Activated T-cell treated with anti-CD3 and anti-CD28 coated beads, Interleukin-2, amount 50 U/mL, for 24 hours (primary cell): ENCODE measurements at regions not wholly inside any gene's neighbourhood (a gene's known extent, or its start where the extent isn't known, plus 50 kb on each side); places are given as distances from the start of the nearest gene placed in this dataset.

Experiments
- DNase-seq: peaks from one replicate; pipeline ENCODE4 v3.0.0-alpha.2; 2020
- H3K27ac Mint-ChIP-seq: 2 replicates; pipeline ENCODE4 v1.8.0; 2020; ENCODE audit warnings: mild to moderate bottlenecking, mixed read lengths
- H3K27me3 Mint-ChIP-seq: 2 replicates; pipeline ENCODE4 v1.8.0; 2020; ENCODE audit warnings: mixed read lengths
- H3K36me3 Mint-ChIP-seq: 2 replicates; pipeline ENCODE4 v1.8.0; 2020; ENCODE audit warnings: low read depth, mixed read lengths
- H3K4me1 Mint-ChIP-seq: 2 replicates; pipeline ENCODE4 v1.8.0; 2020; ENCODE audit warnings: low read depth, mixed read lengths
- H3K4me3 Mint-ChIP-seq: 2 replicates; pipeline ENCODE4 v1.8.0; 2020; ENCODE audit warnings: mild to moderate bottlenecking, moderate library complexity, mixed read lengths
- H3K9me3 Mint-ChIP-seq: 2 replicates; pipeline ENCODE4 v1.8.0; 2020; ENCODE audit warnings: mixed read lengths

DNA sequence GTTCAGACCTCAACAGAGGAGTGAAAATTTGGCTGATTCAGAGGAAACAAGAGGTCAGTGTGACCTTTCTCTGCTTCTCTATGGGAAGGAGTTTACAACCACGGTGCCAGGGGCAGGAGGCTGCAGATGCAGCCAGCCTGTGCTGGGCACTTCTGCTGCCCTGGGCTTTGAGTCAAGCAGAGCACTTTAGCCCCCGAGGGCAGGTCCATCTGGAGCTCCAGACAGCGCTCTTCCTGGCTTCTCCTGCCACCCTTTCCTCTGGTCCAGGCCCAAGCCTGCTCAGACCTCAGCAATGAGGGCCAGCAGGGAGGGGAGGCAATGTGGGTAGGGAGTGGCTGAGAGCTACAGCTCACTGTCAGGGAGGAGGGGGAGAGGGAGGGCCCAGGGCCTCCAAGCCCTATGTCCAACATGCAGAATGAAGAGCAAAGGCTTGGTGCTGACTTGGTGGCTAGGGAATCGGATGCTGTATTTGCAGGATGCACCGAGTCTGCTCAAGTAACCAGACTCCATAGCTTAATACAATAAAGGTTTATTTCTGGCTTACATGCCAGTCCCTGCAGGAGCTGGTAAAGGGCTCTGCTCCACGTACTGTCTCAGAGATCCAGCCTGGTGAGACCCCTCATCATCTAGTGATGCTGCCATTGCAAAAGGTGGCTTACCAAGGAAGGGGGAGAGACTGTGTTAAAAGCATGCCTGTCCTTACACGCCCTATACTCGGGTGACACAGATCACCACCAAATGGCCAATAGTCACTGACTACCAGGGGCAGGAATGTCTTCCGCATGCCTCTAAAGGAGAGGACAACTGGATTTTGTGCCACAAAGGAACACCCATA is 481.6 kb downstream of the RPS24 start:
- Mint-ChIP-seq H3K27ac (no peak overlapping the region), H3K9me3 (no peaks in the 10 kb centered on the region), H3K4me3 (no peak overlapping the region), H3K4me1 (no peaks in the 10 kb centered on the region), H3K36me3 (no peaks in the 10 kb centered on the region), H3K27me3 (no peaks in the 10 kb centered on the region)
- no peak for DNase-seq

DNA sequence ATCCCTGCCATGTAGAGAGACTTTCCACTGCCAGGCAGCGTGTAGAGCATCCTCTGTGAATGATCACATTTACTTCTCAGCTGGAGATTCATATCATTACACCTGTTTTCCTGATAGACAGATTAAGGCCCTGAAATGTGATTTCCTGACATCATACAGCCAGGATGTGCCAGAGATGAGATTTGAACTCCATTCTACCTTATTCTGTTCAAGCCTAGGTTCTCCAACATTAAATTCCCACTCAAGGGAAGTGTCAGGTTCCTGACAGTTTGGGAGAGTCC is 482.1 kb downstream of the RPS24 start:
- H3K36me3 Mint-ChIP-seq = no peaks in the 10 kb centered on the region
- H3K4me1 Mint-ChIP-seq = peaks cover 2% of the 10 kb centered on the region
- no peak overlapping the region for H3K27ac Mint-ChIP-seq
- H3K4me3 Mint-ChIP-seq = no peak overlapping the region
- no peak for DNase-seq
- H3K27me3 Mint-ChIP-seq = no peaks in the 10 kb centered on the region
- H3K9me3 Mint-ChIP-seq = no peaks in the 10 kb centered on the region

DNA sequence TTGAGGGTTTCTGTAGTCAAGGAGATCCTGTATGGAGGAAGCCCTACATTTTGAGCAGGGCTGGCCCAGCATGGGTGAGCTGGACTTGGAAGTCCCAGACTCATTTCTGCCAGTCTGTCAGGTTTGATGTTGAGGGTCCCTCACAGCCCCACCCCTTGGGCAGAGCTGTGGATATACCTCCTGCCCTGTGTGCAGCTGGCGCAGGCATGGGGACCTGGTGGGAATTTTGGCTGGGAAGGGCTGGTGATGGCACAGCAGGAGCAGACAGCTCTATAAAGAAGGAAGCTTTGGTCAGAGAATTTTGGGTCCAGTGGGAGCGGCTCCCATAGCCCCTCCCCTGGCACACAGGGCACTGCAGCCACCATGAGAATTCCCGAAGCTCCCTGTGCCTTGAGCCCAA is 482.6 kb downstream of the RPS24 start:
- no peaks in the 10 kb centered on the region for H3K9me3 Mint-ChIP-seq
- peaks cover 4% of the 10 kb centered on the region for H3K4me1 Mint-ChIP-seq
- H3K36me3 Mint-ChIP-seq = no peaks in the 10 kb centered on the region
- H3K4me3 Mint-ChIP-seq = no peak overlapping the region
- no peak overlapping the region for H3K27ac Mint-ChIP-seq
- no peaks in the 10 kb centered on the region for H3K27me3 Mint-ChIP-seq
- no peak for DNase-seq

DNA sequence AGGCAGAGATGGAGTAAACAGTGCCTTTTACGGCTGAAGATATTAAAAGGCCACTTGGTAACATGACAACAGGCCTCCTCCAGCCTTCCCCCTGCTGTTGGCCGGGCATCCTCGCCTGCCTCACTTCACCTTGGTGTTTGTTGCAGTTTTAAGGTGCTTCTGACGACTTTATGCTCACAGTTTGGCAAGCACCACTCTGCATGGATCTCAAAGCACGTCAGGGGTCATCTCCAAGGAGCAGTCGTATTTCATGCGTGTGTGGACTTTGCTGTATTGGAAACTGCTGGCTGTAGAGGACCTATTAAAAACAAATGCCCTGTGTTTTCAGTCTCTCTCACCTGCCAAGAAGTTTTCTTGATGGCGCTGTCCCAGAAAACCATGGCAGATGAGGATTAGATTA is 483.1 kb downstream of the RPS24 start:
- Mint-ChIP-seq H3K36me3 (no peaks in the 10 kb centered on the region), H3K9me3 (no peaks in the 10 kb centered on the region), H3K4me1 (peaks cover 4% of the 10 kb centered on the region), H3K27me3 (no peaks in the 10 kb centered on the region), H3K27ac (no peak overlapping the region), H3K4me3 (no peak overlapping the region)
- no peak for DNase-seq

DNA sequence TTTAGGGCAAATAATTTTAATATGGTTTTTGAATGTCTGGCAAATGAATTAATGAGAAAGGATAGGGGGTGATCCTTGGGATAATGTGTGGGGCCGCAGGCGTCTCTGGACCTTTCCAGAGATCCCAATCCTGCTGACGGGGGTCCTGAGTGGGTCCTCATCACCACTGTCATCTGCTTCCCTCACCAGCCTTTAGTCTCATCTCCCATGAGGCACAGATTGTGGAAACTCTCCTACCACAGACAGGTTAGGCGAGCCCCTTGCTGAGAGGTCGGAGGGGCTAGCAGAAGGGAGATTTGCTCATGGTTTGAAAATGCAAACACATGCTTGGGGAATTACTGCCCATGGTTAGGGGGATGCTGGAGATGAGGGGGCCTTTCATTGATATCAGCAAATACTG is 484.6 kb downstream of the RPS24 start:
- H3K36me3 Mint-ChIP-seq = no peaks in the 10 kb centered on the region
- H3K4me3 Mint-ChIP-seq = no peak overlapping the region
- no peak overlapping the region for H3K27ac Mint-ChIP-seq
- peaks cover 4% of the 10 kb centered on the region for H3K4me1 Mint-ChIP-seq
- no peaks in the 10 kb centered on the region for H3K9me3 Mint-ChIP-seq
- no peaks in the 10 kb centered on the region for H3K27me3 Mint-ChIP-seq
- DNase-seq = no peak

DNA sequence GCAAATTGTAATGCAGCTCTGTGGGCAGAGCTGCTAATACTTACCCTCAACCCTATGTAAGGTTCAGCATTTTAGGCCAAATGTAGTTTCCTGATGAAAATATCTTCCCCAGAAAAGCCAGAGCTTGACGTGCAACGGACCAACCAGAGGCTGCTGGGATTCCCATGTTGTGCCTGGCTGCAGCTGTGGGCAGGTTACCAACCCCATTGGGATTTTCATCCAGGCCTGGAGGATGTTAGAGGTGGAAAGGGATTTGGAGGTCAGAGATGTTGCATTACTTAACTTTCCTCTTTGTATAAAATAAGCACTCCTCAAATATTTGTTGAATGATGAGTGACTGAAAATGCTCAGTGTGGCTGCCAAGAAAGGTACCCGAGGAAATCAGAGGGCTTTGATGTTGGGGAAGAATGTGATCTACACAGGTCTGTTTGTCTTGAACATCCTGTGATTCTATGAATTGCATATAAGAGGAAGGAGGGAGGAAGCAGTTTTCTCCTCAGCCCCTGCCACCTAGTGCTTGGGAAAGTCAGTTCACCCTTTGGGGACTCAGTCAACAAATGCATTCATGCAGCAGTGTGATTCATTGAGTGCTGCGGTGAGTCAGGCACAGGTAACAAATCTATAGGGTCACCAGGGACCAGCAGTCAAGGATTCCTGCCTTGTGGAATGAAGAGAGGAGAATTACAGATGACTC is 487.2 kb downstream of the RPS24 start:
- Mint-ChIP-seq H3K4me3 (no peak overlapping the region), H3K27ac (no peak overlapping the region), H3K9me3 (no peaks in the 10 kb centered on the region), H3K27me3 (no peaks in the 10 kb centered on the region), H3K36me3 (no peaks in the 10 kb centered on the region), H3K4me1 (peaks cover 4% of the 10 kb centered on the region)
- no peak for DNase-seq

DNA sequence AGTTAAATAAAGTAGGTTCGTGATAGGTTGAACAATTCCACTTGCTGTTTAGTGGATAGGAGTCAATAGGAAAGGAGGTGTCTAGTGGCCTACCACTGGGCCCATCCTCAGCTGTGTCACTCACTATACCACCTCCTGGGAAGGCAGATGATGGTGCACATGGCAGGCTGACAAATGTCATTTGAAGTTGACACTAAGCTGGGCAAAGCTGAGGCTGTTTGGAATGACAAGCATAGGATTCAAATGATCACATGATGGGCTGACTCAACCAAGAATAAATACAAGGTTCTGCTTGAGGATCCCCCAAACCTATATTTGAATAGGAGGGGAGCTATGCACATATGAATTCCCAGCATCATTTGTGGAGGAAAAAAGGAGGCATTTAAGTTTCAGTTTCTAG is 489.8 kb downstream of the RPS24 start:
- H3K4me3 Mint-ChIP-seq = no peak overlapping the region
- H3K4me1 Mint-ChIP-seq = peaks cover 4% of the 10 kb centered on the region
- no peaks in the 10 kb centered on the region for H3K36me3 Mint-ChIP-seq
- DNase-seq = no peak
- H3K27ac Mint-ChIP-seq = no peak overlapping the region
- no peaks in the 10 kb centered on the region for H3K27me3 Mint-ChIP-seq
- H3K9me3 Mint-ChIP-seq = no peaks in the 10 kb centered on the region

DNA sequence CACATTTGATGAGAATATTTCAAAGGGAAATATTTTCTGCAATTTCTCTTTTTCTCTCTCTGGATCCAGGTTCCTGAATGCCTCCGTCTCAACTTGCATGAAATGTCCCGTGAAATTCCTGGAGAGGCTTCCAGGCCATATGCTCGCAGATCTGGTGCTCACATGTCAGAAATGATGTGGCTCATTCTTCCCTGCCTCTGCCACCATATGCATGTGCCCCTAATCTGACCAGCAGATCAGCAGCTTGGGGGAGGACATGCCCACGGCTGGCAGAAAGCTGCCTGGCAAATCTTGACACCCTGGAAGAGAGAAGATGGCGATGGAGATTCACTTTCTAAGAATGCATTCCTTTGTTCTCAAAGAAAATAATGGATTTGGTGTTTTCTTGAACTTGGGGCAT is 490.7 kb downstream of the RPS24 start:
- no peaks in the 10 kb centered on the region for H3K9me3 Mint-ChIP-seq
- no peak overlapping the region for H3K4me3 Mint-ChIP-seq
- no peak for DNase-seq
- H3K27me3 Mint-ChIP-seq = no peaks in the 10 kb centered on the region
- H3K36me3 Mint-ChIP-seq = no peaks in the 10 kb centered on the region
- H3K27ac Mint-ChIP-seq = no peak overlapping the region
- peaks cover 4% of the 10 kb centered on the region for H3K4me1 Mint-ChIP-seq

DNA sequence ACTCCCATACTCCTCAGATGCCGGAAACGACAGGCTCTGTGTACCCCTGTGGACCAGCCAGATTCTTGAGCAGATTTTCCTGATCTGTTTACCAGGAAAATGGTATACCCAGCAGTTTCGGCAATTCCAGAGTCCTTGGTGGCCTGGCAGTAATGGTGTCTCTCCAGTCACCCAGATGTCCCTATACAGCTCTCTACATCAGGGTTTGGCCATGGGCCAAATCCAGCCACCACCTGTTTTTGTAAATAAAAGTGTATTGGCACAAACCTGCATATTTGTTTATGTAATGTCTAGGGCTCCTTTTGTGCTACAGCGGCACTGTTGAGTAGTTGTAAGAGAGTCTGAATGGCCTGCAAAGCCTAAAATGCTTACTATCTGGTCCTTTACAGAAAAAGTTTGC is 491.3 kb downstream of the RPS24 start:
- H3K4me1 Mint-ChIP-seq = peaks cover 4% of the 10 kb centered on the region
- no peaks in the 10 kb centered on the region for H3K9me3 Mint-ChIP-seq
- no peaks in the 10 kb centered on the region for H3K36me3 Mint-ChIP-seq
- no peak overlapping the region for H3K4me3 Mint-ChIP-seq
- H3K27me3 Mint-ChIP-seq = no peaks in the 10 kb centered on the region
- no peak overlapping the region for H3K27ac Mint-ChIP-seq
- no peak for DNase-seq

DNA sequence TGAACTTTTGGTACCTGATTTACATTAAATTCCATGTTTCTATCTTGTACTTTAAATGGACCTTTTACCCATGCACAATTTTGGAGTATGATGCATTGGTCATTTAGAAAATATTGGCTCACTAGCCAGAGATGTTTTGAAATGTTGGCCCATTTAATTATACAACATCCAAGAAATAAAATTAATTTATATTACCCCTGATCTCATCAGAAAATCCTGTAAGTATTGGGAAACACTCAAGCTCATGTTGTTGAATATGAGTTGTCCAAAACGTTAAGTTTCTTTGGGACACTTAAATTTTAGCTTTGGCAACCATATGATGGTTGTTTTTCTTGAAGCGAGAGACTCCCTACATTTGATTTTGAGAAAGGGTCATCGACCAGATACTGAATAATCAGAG is 492.7 kb downstream of the RPS24 start:
- no peak for DNase-seq
- no peaks in the 10 kb centered on the region for H3K27me3 Mint-ChIP-seq
- no peaks in the 10 kb centered on the region for H3K36me3 Mint-ChIP-seq
- H3K9me3 Mint-ChIP-seq = no peaks in the 10 kb centered on the region
- H3K27ac Mint-ChIP-seq = no peak overlapping the region
- H3K4me3 Mint-ChIP-seq = no peak overlapping the region
- H3K4me1 Mint-ChIP-seq = no peaks in the 10 kb centered on the region

DNA sequence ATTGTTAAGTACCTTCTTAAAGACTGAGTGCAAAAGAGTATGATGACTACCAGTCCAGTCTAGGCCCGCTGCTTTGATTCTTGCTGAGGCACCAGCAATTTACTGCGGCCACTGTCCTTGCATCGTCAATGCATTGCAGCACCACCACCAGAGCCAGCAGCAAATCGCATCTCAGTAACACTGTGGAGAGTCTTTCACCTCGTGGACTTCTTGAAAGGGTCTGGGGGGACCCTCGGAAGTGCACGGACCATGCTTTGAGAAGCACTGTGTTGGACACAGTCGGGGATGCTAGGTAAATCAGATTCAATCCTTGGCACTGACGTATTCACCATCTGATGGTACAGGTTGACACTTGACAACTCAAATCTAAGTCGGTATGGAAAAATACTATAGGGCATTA is 493.6 kb downstream of the RPS24 start:
- H3K27me3 Mint-ChIP-seq = no peaks in the 10 kb centered on the region
- H3K9me3 Mint-ChIP-seq = no peaks in the 10 kb centered on the region
- no peak for DNase-seq
- H3K4me3 Mint-ChIP-seq = no peak overlapping the region
- H3K36me3 Mint-ChIP-seq = no peaks in the 10 kb centered on the region
- H3K4me1 Mint-ChIP-seq = no peaks in the 10 kb centered on the region
- H3K27ac Mint-ChIP-seq = no peak overlapping the region

DNA sequence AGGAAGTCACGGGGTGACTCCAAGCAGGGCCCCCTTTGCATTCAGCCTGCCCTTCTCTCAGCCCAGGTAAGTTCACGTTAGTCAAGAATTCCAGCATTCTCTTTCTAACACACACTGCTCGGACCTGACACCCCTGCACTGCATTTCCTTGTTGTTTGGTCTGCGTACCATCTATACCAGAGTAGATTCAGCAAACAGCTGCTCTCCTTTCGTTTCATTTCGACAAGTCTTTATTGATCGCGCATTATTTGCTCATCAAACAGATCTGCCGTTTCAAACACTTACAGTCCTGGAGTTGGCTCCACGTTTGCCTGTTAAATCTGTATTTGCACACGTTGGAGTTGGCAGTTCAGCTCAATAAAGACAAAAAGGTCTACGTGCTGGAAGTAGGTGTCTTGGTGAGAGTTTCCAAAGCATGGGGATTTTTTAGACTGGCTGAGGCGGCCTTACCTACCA is 495.1 kb downstream of the RPS24 start:
- no peak for DNase-seq
- Mint-ChIP-seq H3K9me3 (no peaks in the 10 kb centered on the region), H3K27me3 (peaks cover 2% of the 10 kb centered on the region), H3K4me3 (no peak overlapping the region), H3K36me3 (no peaks in the 10 kb centered on the region), H3K4me1 (no peaks in the 10 kb centered on the region), H3K27ac (no peak overlapping the region)

DNA sequence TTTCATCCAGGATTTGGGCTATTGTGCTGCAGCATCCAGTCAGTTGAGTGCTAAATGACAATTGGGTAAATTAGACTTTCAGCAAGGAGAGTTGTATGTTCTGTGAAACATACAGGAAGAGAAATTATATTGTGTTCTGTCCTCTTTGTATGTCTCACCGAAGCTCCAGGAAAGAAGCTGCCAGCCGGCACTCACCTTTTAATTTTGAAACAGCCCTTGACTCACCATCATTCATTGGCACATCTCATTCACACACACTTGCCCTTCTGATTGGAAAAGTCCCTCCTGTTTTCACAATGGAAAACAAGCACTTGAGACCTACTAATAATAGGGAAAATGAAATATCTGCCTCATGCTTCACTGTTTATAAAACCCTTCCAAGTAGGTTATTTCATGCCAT is 495.6 kb downstream of the RPS24 start:
- Mint-ChIP-seq H3K9me3 (no peaks in the 10 kb centered on the region), H3K36me3 (no peaks in the 10 kb centered on the region), H3K27me3 (peaks cover 2% of the 10 kb centered on the region), H3K4me3 (no peak overlapping the region), H3K4me1 (no peaks in the 10 kb centered on the region), H3K27ac (no peak overlapping the region)
- DNase-seq = no peak

DNA sequence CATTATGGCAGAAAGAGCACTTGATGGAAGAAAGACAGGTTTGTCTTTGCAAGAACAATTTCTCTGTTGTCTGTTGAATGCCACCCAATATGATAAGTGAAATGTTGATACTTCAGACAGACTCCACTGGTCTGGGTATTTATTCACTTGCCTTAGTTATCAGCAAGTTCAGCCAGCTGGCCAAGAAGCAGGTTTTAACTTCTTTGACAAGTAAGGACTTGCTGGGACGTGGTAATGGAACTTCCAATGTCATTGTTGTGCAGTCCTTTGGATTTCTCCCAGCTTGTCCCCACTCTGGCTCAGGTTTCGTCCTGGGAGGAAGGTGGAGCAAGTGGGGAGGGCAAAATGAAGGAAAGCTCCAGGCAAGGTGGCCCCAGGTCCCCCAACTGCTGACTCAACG is 497.4 kb downstream of the RPS24 start:
- H3K27ac Mint-ChIP-seq = no peak overlapping the region
- no peak for DNase-seq
- no peak overlapping the region for H3K4me3 Mint-ChIP-seq
- H3K27me3 Mint-ChIP-seq = peaks cover 2% of the 10 kb centered on the region
- no peaks in the 10 kb centered on the region for H3K36me3 Mint-ChIP-seq
- no peaks in the 10 kb centered on the region for H3K9me3 Mint-ChIP-seq
- no peaks in the 10 kb centered on the region for H3K4me1 Mint-ChIP-seq

DNA sequence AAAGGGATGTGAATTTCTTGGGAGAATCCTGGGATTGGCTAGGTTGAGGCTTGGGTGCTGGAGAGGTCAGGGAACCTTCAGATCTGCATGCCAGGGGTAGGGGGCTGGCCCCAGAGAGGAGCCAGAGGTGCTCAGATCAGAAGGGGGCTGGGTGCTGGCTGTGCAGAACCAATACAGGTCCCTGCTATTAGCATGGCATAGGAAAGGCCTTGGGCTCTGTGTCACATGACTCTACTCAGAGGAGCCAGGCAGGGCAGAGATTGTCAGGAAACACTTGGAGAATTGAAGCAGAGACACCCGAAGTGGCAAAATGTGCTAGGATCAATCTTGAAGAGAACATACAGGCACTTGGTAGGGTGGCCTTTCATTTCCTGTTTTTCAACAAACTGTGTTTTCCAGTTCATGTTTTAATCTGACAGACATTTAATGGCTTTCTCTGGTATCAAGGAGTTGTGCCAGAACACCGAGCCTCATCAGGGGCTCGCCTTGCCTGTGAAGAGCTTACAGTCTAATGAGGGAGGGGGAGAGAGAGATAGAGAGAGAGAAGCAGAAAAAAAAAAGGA is 498.9 kb downstream of the RPS24 start:
- Mint-ChIP-seq H3K4me3 (no peak overlapping the region), H3K36me3 (no peaks in the 10 kb centered on the region), H3K9me3 (no peaks in the 10 kb centered on the region), H3K4me1 (no peaks in the 10 kb centered on the region), H3K27me3 (peaks cover 2% of the 10 kb centered on the region), H3K27ac (no peak overlapping the region)
- no peak for DNase-seq
